Trophoblast cell (in vitro differentiated cells and primary cell): ENCODE measurements at regions not wholly inside any gene's neighbourhood (a gene's known extent, or its start where the extent isn't known, plus 50 kb on each side); places are given as distances from the start of the nearest gene placed in this dataset.

Experiments
- DNase-seq, 2 donors: peaks; one replicate each; pipeline ENCODE4 v3.0.0-alpha.2; 2016
- H2AFZ ChIP-seq: 2 replicates; pipeline ENCODE4 v1.6.1; 2013; ENCODE audit warnings: low read length, moderate library complexity, mild to moderate bottlenecking; ENCODE audit not compliant: insufficient read depth, poor library complexity
- H2AK5ac ChIP-seq: 2 replicates; pipeline ENCODE4 v1.6.1; 2013; ENCODE audit warnings: mild to moderate bottlenecking, low read length
- H2BK120ac ChIP-seq: 2 replicates; pipeline ENCODE4 v1.6.1; 2013; ENCODE audit warnings: low read length, mild to moderate bottlenecking, moderate library complexity; ENCODE audit not compliant: insufficient read depth, poor library complexity
- H2BK12ac ChIP-seq: 2 replicates; pipeline ENCODE4 v1.6.1; 2013; ENCODE audit warnings: mild to moderate bottlenecking, low read length, moderate library complexity
- H2BK5ac ChIP-seq: 2 replicates; pipeline ENCODE4 v1.6.1; 2013; ENCODE audit warnings: low read length, low read depth, moderate library complexity, mild to moderate bottlenecking; ENCODE audit not compliant: poor library complexity
- H3K14ac ChIP-seq: 2 replicates; pipeline ENCODE4 v1.6.1; 2013; ENCODE audit warnings: mild to moderate bottlenecking, low read length
- H3K18ac ChIP-seq: 2 replicates; pipeline ENCODE4 v1.6.1; 2013; ENCODE audit warnings: mild to moderate bottlenecking, low read length
- H3K23ac ChIP-seq: 2 replicates; pipeline ENCODE4 v1.6.1; 2013; ENCODE audit warnings: low read length
- H3K27ac ChIP-seq: 2 replicates; pipeline ENCODE4 v1.5.1; 2013; ENCODE audit warnings: low read depth, mild to moderate bottlenecking, inconsistent platforms, low read length, moderate library complexity
- H3K27me3 ChIP-seq: 2 replicates; pipeline ENCODE4 v1.6.1; 2013; ENCODE audit warnings: inconsistent platforms, mild to moderate bottlenecking, low read length, moderate library complexity; ENCODE audit not compliant: insufficient read depth
- H3K36me3 ChIP-seq, 2 experiments: 1 replicate in 1 of 2; 2 replicates in 1 of 2; pipeline ENCODE4 v1.6.1; 2013; ENCODE audit warnings: low read length in 2 of 2, mild to moderate bottlenecking in 2 of 2, moderate library complexity in 1 of 2; ENCODE audit not compliant: insufficient read depth in 2 of 2, control insufficient read depth in 1 of 2
- H3K4ac ChIP-seq: 2 replicates; pipeline ENCODE4 v1.6.1; 2013; ENCODE audit warnings: low read depth, mild to moderate bottlenecking, low read length, moderate library complexity
- H3K4me1 ChIP-seq, 2 experiments: 1 replicate in 1 of 2; 2 replicates in 1 of 2; pipeline ENCODE4 v1.6.1; 2013; ENCODE audit warnings: low read length in 2 of 2, mild to moderate bottlenecking in 2 of 2, moderate library complexity in 1 of 2; ENCODE audit not compliant: insufficient read depth in 2 of 2, control insufficient read depth in 1 of 2
- H3K4me2 ChIP-seq: 2 replicates; pipeline ENCODE4 v1.6.1; 2013; ENCODE audit warnings: inconsistent platforms, mild to moderate bottlenecking, low read length, moderate library complexity
- H3K4me3 ChIP-seq: 2 replicates; pipeline ENCODE4 v1.5.1; 2013; ENCODE audit warnings: mild to moderate bottlenecking, low read depth, low read length, inconsistent platforms
- H3K79me1 ChIP-seq: one replicate; pipeline ENCODE4 v1.6.1; 2013; ENCODE audit warnings: low read length
- H3K79me2 ChIP-seq: 2 replicates; pipeline ENCODE4 v1.6.1; 2013; ENCODE audit warnings: low read length, mild to moderate bottlenecking; ENCODE audit not compliant: control insufficient read depth, insufficient read depth, poor library complexity
- H3K9ac ChIP-seq: 2 replicates; pipeline ENCODE4 v1.6.1; 2013; ENCODE audit warnings: mild to moderate bottlenecking, low read length
- H3K9me3 ChIP-seq: 2 replicates; pipeline ENCODE4 v1.6.1; 2013; ENCODE audit warnings: low read depth, mild to moderate bottlenecking, control low read depth, inconsistent platforms, low read length; ENCODE audit not compliant: insufficient read depth
- H4K12ac ChIP-seq: 2 replicates; pipeline ENCODE4 v1.6.1; 2013; ENCODE audit warnings: low read depth, mild to moderate bottlenecking, low read length, moderate library complexity
- H4K8ac ChIP-seq: 2 replicates; pipeline ENCODE4 v1.6.1; 2013; ENCODE audit warnings: low read depth, mild to moderate bottlenecking, low read length, moderate library complexity
- H4K91ac ChIP-seq: one replicate; pipeline ENCODE4 v1.6.1; 2013; ENCODE audit warnings: low read depth, mild to moderate bottlenecking, low read length, moderate library complexity
- WGBS: extraction: QIAGEN DNeasy Blood & Tissue Kit; methylation state at CpG from one replicate; pipeline ENCODE4 v1.1.7; 2013; ENCODE audit warnings: missing lambda C conversion rate; ENCODE audit not compliant: insufficient read length, insufficient coverage; ENCODE audit errors: extremely low coverage; 5-methylcytosine and 5-hydroxymethylcytosine counted together

GRCh38 chr6:169393753-169394152 lies 140.1 kb upstream of the THBS2 start:
- Histone ChIP-seq H2BK5ac (no peak overlapping the region), H2BK12ac (no peak overlapping the region), H3K9ac (no peak overlapping the region), H2AK5ac (no peak overlapping the region), H4K8ac (no peak overlapping the region), H4K12ac (no peak overlapping the region), H3K4me1 (no peaks in the 10 kb centered on the region), H3K9me3 (peaks cover 18% of the 10 kb centered on the region), H2BK120ac (no peak overlapping the region), H3K27me3 (no peaks in the 10 kb centered on the region), H3K27ac (no peak overlapping the region), H4K91ac (no peak overlapping the region), H3K79me1 (no peaks in the 10 kb centered on the region), H3K4ac (no peak overlapping the region), H3K36me3 (no peaks in the 10 kb centered on the region), H2AFZ (no peak overlapping the region), H3K23ac (no peak overlapping the region), H3K14ac (no peak overlapping the region), H3K4me2 (no peak overlapping the region), H3K4me3 (no peak overlapping the region), H3K18ac (no peak overlapping the region), H3K79me2 (no peaks in the 10 kb centered on the region)
- WGBS, result no CpG with 5 or more reads among the region's 13 CpGs
- no peak for DNase-seq

GRCh38 chr6:169391473-169392071 lies 137.9 kb upstream of the THBS2 start:
- Histone ChIP-seq H2AFZ (no peak overlapping the region), H3K27ac (no peak overlapping the region), H3K36me3 (no peaks in the 10 kb centered on the region), H2BK12ac (no peak overlapping the region), H3K79me2 (no peaks in the 10 kb centered on the region), H3K18ac (no peak overlapping the region), H3K9me3 (peaks cover 16% of the 10 kb centered on the region), H4K12ac (no peak overlapping the region), H3K27me3 (no peaks in the 10 kb centered on the region), H2BK120ac (no peak overlapping the region), H3K79me1 (no peaks in the 10 kb centered on the region), H3K4me2 (no peak overlapping the region), H3K23ac (no peak overlapping the region), H2BK5ac (no peak overlapping the region), H3K14ac (no peak overlapping the region), H2AK5ac (no peak overlapping the region), H3K4me3 (no peak overlapping the region), H3K4ac (no peak overlapping the region), H4K91ac (no peak overlapping the region), H3K9ac (no peak overlapping the region), H4K8ac (no peak overlapping the region), H3K4me1 (no peaks in the 10 kb centered on the region)
- DNase-seq, result no peak
- WGBS, result no CpG with 5 or more reads among the region's 2 CpGs

- no peak overlapping the region for H2BK5ac ChIP-seq
- H3K4me3 ChIP-seq, result no peak overlapping the region
- DNase-seq, result no peak
- H4K91ac ChIP-seq, result no peak overlapping the region
- H3K79me1 ChIP-seq, result no peaks in the 10 kb centered on the region
- no peak overlapping the region for H3K14ac ChIP-seq
- H2BK120ac ChIP-seq, result no peak overlapping the region
- H3K9me3 ChIP-seq, result peaks cover 19% of the 10 kb centered on the region
- no peak overlapping the region for H2AK5ac ChIP-seq
- no peak overlapping the region for H3K27ac ChIP-seq
- no CpG with 5 or more reads among the region's 20 CpGs for WGBS
- H3K9ac ChIP-seq, result no peak overlapping the region
- no peak overlapping the region for H2BK12ac ChIP-seq
- H3K23ac ChIP-seq, result no peak overlapping the region
- H3K36me3 ChIP-seq, result peaks cover 0 to 2% of the 10 kb centered on the region in 2 experiments
- H3K4ac ChIP-seq, result no peak overlapping the region
- H3K4me1 ChIP-seq, result no peaks in the 10 kb centered on the region
- no peak overlapping the region for H3K18ac ChIP-seq
- H3K4me2 ChIP-seq, result no peak overlapping the region
- no peaks in the 10 kb centered on the region for H3K79me2 ChIP-seq
- no peak overlapping the region for H4K8ac ChIP-seq
- no peak overlapping the region for H4K12ac ChIP-seq
- no peak overlapping the region for H2AFZ ChIP-seq
- H3K27me3 ChIP-seq, result no peaks in the 10 kb centered on the region
Observed at GRCh38 chr6:169388395-169389166, 134.9 kb upstream of the THBS2 start.

GRCh38 chr6:169387809-169388383 lies 134.2 kb upstream of the THBS2 start:
- Histone ChIP-seq H3K18ac (no peak overlapping the region), H4K12ac (no peak overlapping the region), H2BK120ac (no peak overlapping the region), H3K14ac (no peak overlapping the region), H3K79me1 (no peaks in the 10 kb centered on the region), H3K4ac (no peak overlapping the region), H4K8ac (no peak overlapping the region), H3K9me3 (peaks cover 15% of the 10 kb centered on the region), H3K27ac (no peak overlapping the region), H3K27me3 (no peaks in the 10 kb centered on the region), H3K9ac (no peak overlapping the region), H3K4me3 (no peak overlapping the region), H3K4me1 (no peaks in the 10 kb centered on the region), H3K79me2 (no peaks in the 10 kb centered on the region), H2BK12ac (no peak overlapping the region), H2AFZ (no peak overlapping the region), H4K91ac (no peak overlapping the region), H2AK5ac (no peak overlapping the region), H3K36me3 (peaks cover 0 to 2% of the 10 kb centered on the region in 2 experiments), H2BK5ac (no peak overlapping the region), H3K23ac (no peak overlapping the region), H3K4me2 (no peak overlapping the region)
- DNase-seq, result no peak
- WGBS, result no CpG with 5 or more reads among the region's 9 CpGs
